H1 (cell line): ENCODE measurements at regions not wholly inside any gene's neighbourhood (a gene's known extent, or its start where the extent isn't known, plus 50 kb on each side); places are given as distances from the start of the nearest gene placed in this dataset.

Experiments used
- CTCF ChIA-PET: fragments of 300-600 bp; sonication (Branson Sonifier 250); formaldehyde crosslinking; loops from one replicate; lab custom pipeline; 2021; ENCODE audit not compliant: partially characterized antibody; lab: Charles Lee
- POLR2A ChIA-PET: fragments of 300-600 bp; sonication (Branson Sonifier 250); formaldehyde crosslinking; loops from one replicate; lab custom pipeline; 2021; ENCODE audit warnings: inconsistent platforms; ENCODE audit not compliant: partially characterized antibody; lab: Charles Lee
- DNase-seq, 2 experiments: peaks; one replicate each; pipeline versions ENCODE4 v3.0.0 to v3.0.0-alpha.2; 2010 to 2022; ENCODE audit warnings: low spot score in 2 of 2, low read depth in 1 of 2, mixed read lengths in 1 of 2
- FAIRE-seq: peaks from 2 replicates; lab custom pipeline; 2011; peaks lifted over from hg19 to GRCh38; lab: Jason Lieb, UNC
- H2AFZ ChIP-seq: 2 replicates; pipeline ENCODE4 v1.8.1; 2012; ENCODE audit warnings: low read length, inconsistent platforms
- H2AK5ac ChIP-seq: 2 replicates; pipeline ENCODE4 v1.6.1; 2013; ENCODE audit warnings: low read depth, low read length
- H2BK120ac ChIP-seq: replicated peaks from 2 replicates; pipeline ENCODE3; 2013; ENCODE audit warnings: low read depth, low read length, inconsistent platforms
- H2BK12ac ChIP-seq: 2 replicates; pipeline ENCODE4 v1.6.1; 2013; ENCODE audit warnings: low read depth, low read length
- H2BK15ac ChIP-seq: 2 replicates; pipeline ENCODE4 v1.6.1; 2013; ENCODE audit warnings: low read length
- H2BK20ac ChIP-seq: 2 replicates; pipeline ENCODE4 v1.6.1; 2013; ENCODE audit warnings: low read length
- H2BK5ac ChIP-seq: 2 replicates; pipeline ENCODE4 v1.6.1; 2013; ENCODE audit warnings: low read depth, low read length
- H3K14ac ChIP-seq: 2 replicates; pipeline ENCODE4 v1.6.1; 2013; ENCODE audit warnings: inconsistent platforms; ENCODE audit not compliant: insufficient read length
- H3K18ac ChIP-seq: 2 replicates; pipeline ENCODE4 v1.6.1; 2013; ENCODE audit warnings: low read length; ENCODE audit errors: extremely low read depth
- H3K23ac ChIP-seq: 2 replicates; pipeline ENCODE4 v1.6.1; 2013; ENCODE audit warnings: inconsistent platforms; ENCODE audit not compliant: insufficient read length
- H3K23me2 ChIP-seq: 2 replicates; pipeline ENCODE4 v1.6.1; 2013; ENCODE audit warnings: low read depth, low read length
- H3K27ac ChIP-seq: 2 replicates; pipeline ENCODE4 v1.6.1; 2011; ENCODE audit warnings: low read depth, low read length, inconsistent platforms
- H3K27me3 ChIP-seq, 4 experiments: replicated peaks in 1 of 4; 1 replicate in 1 of 4; 2 replicates in 3 of 4; pipeline versions ENCODE4 v1.6.1 to v1.8.1; 2011 to 2013; ENCODE audit warnings: low read length in 3 of 4, mild to moderate bottlenecking in 3 of 4, inconsistent platforms in 2 of 4, mixed read lengths in 2 of 4, moderate library complexity in 1 of 4; ENCODE audit not compliant: control insufficient read depth in 3 of 4, insufficient read depth in 3 of 4; ENCODE audit errors: extremely low read depth in 1 of 4
- H3K36me3 ChIP-seq, 4 experiments: 2 replicates each; pipeline versions ENCODE4 v1.6.1 to v1.8.1; 2011 to 2013; ENCODE audit warnings: mild to moderate bottlenecking in 4 of 4, low read length in 3 of 4, moderate library complexity in 2 of 4, control low read depth in 1 of 4, inconsistent platforms in 1 of 4; ENCODE audit not compliant: insufficient read depth in 4 of 4, control insufficient read depth in 2 of 4
- H3K4ac ChIP-seq: replicated peaks from 2 replicates; pipeline ENCODE3; 2013; ENCODE audit warnings: low read length, low read depth, mixed read lengths, inconsistent platforms; ENCODE audit not compliant: insufficient read length
- H3K4me1 ChIP-seq, 4 experiments: replicated peaks in 1 of 4; 1 replicate in 1 of 4; 2 replicates in 3 of 4; pipeline versions ENCODE4 v1.6.1 to v1.8.1; 2011 to 2013; ENCODE audit warnings: low read length in 3 of 4, inconsistent platforms in 2 of 4, mixed read lengths in 1 of 4; ENCODE audit not compliant: insufficient read depth in 4 of 4, control insufficient read depth in 3 of 4
- H3K4me2 ChIP-seq, 2 experiments: 2 replicates each; pipeline versions ENCODE4 v1.6.1 to v1.8.1; 2011 to 2013; ENCODE audit warnings: low read depth in 2 of 2, low read length in 2 of 2, control low read depth in 1 of 2, inconsistent platforms in 1 of 2, mild to moderate bottlenecking in 1 of 2; ENCODE audit not compliant: insufficient read depth in 1 of 2
- H3K4me3 ChIP-seq, 4 experiments: fragments of 200-600, 300-600 bp in 1 of 4; sonication (generic), shearing (Covaris generic), sonication (Bioruptor Twin) in 1 of 4; 2 replicates each; pipeline versions ENCODE4 v1.5.1 to v1.8.1; 2011 to 2016; ENCODE audit warnings: low read length in 4 of 4, low read depth in 3 of 4, control low read depth in 2 of 4, inconsistent platforms in 2 of 4, mild to moderate bottlenecking in 2 of 4, mixed read lengths in 1 of 4, moderate library complexity in 1 of 4; ENCODE audit not compliant: insufficient read depth in 2 of 4; ENCODE audit errors: extremely low read depth in 1 of 4
- H3K56ac ChIP-seq: replicated peaks from 2 replicates; pipeline ENCODE3; 2013; ENCODE audit warnings: low read depth, mild to moderate bottlenecking, mixed read lengths, low read length, inconsistent platforms; ENCODE audit not compliant: insufficient read length
- H3K79me1 ChIP-seq: 2 replicates; pipeline ENCODE4 v1.6.1; 2013; ENCODE audit warnings: low read depth, low read length, control low read depth
- H3K79me2 ChIP-seq, 2 experiments: 2 replicates each; pipeline versions ENCODE4 v1.6.1 to v1.8.1; 2012 to 2013; ENCODE audit warnings: low read length in 2 of 2, mild to moderate bottlenecking in 2 of 2, inconsistent platforms in 1 of 2; ENCODE audit not compliant: insufficient read depth in 2 of 2, control insufficient read depth in 1 of 2
- H3K9ac ChIP-seq, 4 experiments: replicated peaks in 1 of 4; 1 replicate in 1 of 4; 2 replicates in 3 of 4; pipeline versions ENCODE4 v1.6.1 to v1.8.1; 2011 to 2013; ENCODE audit warnings: low read depth in 3 of 4, low read length in 3 of 4, control low read depth in 2 of 4, mild to moderate bottlenecking in 2 of 4, moderate library complexity in 2 of 4, inconsistent platforms in 1 of 4; ENCODE audit errors: extremely low read depth in 1 of 4
- H3K9me3 ChIP-seq, 2 experiments: 2 replicates each; pipeline versions ENCODE4 v1.6.1 to v1.8.1; 2012 to 2013; ENCODE audit warnings: mild to moderate bottlenecking in 2 of 2, moderate library complexity in 2 of 2, control low read depth in 1 of 2, inconsistent platforms in 1 of 2, low read depth in 1 of 2, low read length in 1 of 2, mixed read lengths in 1 of 2; ENCODE audit not compliant: insufficient read depth in 2 of 2
- H4K20me1 ChIP-seq, 2 experiments: replicated peaks in 1 of 2; 2 replicates each; pipeline versions ENCODE3 to v1.8.1; 2011 to 2013; ENCODE audit warnings: inconsistent platforms in 2 of 2, low read length in 2 of 2, mild to moderate bottlenecking in 1 of 2; ENCODE audit not compliant: insufficient read depth in 2 of 2, control insufficient read depth in 1 of 2
- H4K5ac ChIP-seq: 2 replicates; pipeline ENCODE4 v1.6.1; 2013; ENCODE audit warnings: low read length, low read depth, mixed read lengths, inconsistent platforms; ENCODE audit not compliant: insufficient read length
- H4K8ac ChIP-seq: 2 replicates; pipeline ENCODE4 v1.8.0; 2013; ENCODE audit warnings: mild to moderate bottlenecking, moderate library complexity, low read length, inconsistent platforms; ENCODE audit not compliant: insufficient read depth; ENCODE audit errors: extremely low read depth
- H4K91ac ChIP-seq: replicated peaks from 2 replicates; pipeline ENCODE3; 2013; ENCODE audit warnings: low read length, mixed read lengths, inconsistent platforms; ENCODE audit not compliant: insufficient read length
- E2F6 ChIP-seq: IDR thresholded peaks from 2 replicates; pipeline ENCODE4 v1.6.1; 2012; ENCODE audit warnings: inconsistent platforms
- GTF2F1 ChIP-seq: IDR thresholded peaks from 2 replicates; pipeline ENCODE4 v1.6.1; 2012; ENCODE audit warnings: low read depth, low read length, improper control_type of control experiment, borderline replicate concordance
- NRF1 ChIP-seq: IDR thresholded peaks from 2 replicates; pipeline ENCODE4 v1.6.1; 2011; ENCODE audit warnings: mild to moderate bottlenecking, low read depth, low read length, improper control_type of control experiment
- POLR2AphosphoS5 ChIP-seq: IDR thresholded peaks from 2 replicates; pipeline ENCODE4 v1.6.1; 2011; ENCODE audit warnings: low read depth, low read length
- TCF12 ChIP-seq: IDR thresholded peaks from 2 replicates; pipeline ENCODE4 v1.6.1; 2011; ENCODE audit warnings: low read depth, mild to moderate bottlenecking, low read length
- WGBS, 2 experiments: shearing (Covaris generic) in 1 of 2; methylation state at CpG; one replicate each; pipeline versions ENCODE4 v1.1.6 to v1.1.7; 2013 to 2015; ENCODE audit warnings: low lambda C conversion rate in 2 of 2, mixed read lengths in 2 of 2, inconsistent platforms in 1 of 2, low coverage in 1 of 2, missing lambda C conversion rate in 1 of 2; ENCODE audit not compliant: insufficient replicate concordance in 2 of 2, insufficient coverage in 1 of 2, insufficient read length in 1 of 2; ENCODE audit errors: extremely low coverage in 1 of 2, missing lambda C conversion rate in 1 of 2; 5-methylcytosine and 5-hydroxymethylcytosine counted together
- TF ChIP-seq, protein P1 (sequence below): IDR thresholded peaks from 2 replicates; pipeline ENCODE4 v1.6.1; 2012; ENCODE audit warnings: low read length, inconsistent platforms

- no peaks in the 10 kb centered on the region for H3K23me2 ChIP-seq
Measured at GRCh38 chr10:32120147-32120546, 63.9 kb upstream of the KIF5B start.

More at GRCh38 chr10:32120147-32120546, 63.9 kb upstream of the KIF5B start:
- no peak overlapping the region for H3K23ac ChIP-seq
- POLR2A ChIA-PET: no interaction called here
- no peak for TF ChIP-seq NRF1
- TF ChIP-seq TCF12: no peak
- TF ChIP-seq GTF2F1: no peak
- TF ChIP-seq, protein P1, sequence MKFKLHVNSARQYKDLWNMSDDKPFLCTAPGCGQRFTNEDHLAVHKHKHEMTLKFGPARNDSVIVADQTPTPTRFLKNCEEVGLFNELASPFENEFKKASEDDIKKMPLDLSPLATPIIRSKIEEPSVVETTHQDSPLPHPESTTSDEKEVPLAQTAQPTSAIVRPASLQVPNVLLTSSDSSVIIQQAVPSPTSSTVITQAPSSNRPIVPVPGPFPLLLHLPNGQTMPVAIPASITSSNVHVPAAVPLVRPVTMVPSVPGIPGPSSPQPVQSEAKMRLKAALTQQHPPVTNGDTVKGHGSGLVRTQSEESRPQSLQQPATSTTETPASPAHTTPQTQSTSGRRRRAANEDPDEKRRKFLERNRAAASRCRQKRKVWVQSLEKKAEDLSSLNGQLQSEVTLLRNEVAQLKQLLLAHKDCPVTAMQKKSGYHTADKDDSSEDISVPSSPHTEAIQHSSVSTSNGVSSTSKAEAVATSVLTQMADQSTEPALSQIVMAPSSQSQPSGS: no peak
- TF ChIP-seq POLR2AphosphoS5: no peak
- TF ChIP-seq E2F6: no peak
- H3K56ac ChIP-seq: no peak overlapping the region
- no peak overlapping the region for H3K27ac ChIP-seq
- H4K5ac ChIP-seq: no peak overlapping the region
- no peak overlapping the region for H3K18ac ChIP-seq
- no peak overlapping the region for H2BK20ac ChIP-seq
- FAIRE-seq: no peak
- CTCF ChIA-PET: interaction anchor here (0.6 kb wide), 1 partner anchor 110 kb away, joined by 3 read pairs; no protein-coding TSS in a partner anchor
- H3K36me3 ChIP-seq: no peaks in the 10 kb centered on the region
- no peak overlapping the region for H2BK15ac ChIP-seq
- H3K79me1 ChIP-seq: no peaks in the 10 kb centered on the region
- H3K4ac ChIP-seq: no peak overlapping the region
- no peak overlapping the region for H4K8ac ChIP-seq
- peaks cover 0 to 4% of the 10 kb centered on the region in 2 experiments; a peak in 1 of 4 replicates for H3K9me3 ChIP-seq
- H3K79me2 ChIP-seq: no peaks in the 10 kb centered on the region
- H2AFZ ChIP-seq: no peak overlapping the region
- no peak overlapping the region for H2AK5ac ChIP-seq
- WGBS, 2 experiments: 95% methylated on average over 3 of the region's 3 CpGs; no CpG with 5 or more reads in 1 of the 2 experiments
- H3K4me2 ChIP-seq: no peak overlapping the region
- no peak overlapping the region for H2BK5ac ChIP-seq
- H3K14ac ChIP-seq: no peak overlapping the region
- no peak overlapping the region for H2BK12ac ChIP-seq
- H3K4me3 ChIP-seq: no peak overlapping the region
- no peak overlapping the region for H4K91ac ChIP-seq
- H4K20me1 ChIP-seq: no peaks in the 10 kb centered on the region
- no peaks in the 10 kb centered on the region for H3K4me1 ChIP-seq
- no peaks in the 10 kb centered on the region for H3K27me3 ChIP-seq
- no peak overlapping the region for H3K9ac ChIP-seq
- DNase-seq: no peak
- H2BK120ac ChIP-seq: no peak overlapping the region
